HCT116 (cell line): ENCODE measurements at regions not wholly inside any gene's neighbourhood (a gene's known extent, or its start where the extent isn't known, plus 50 kb on each side); places are given as distances from the start of the nearest gene placed in this dataset.

Experiments
- EGR1 ChIP-seq: IDR thresholded peaks from 2 replicates; pipeline ENCODE4 v1.6.1; 2012; ENCODE audit warnings: low read depth
- ELF1 ChIP-seq: IDR thresholded peaks from 2 replicates; pipeline ENCODE4 v1.6.1; 2012; ENCODE audit warnings: low read depth, borderline replicate concordance
- EZH2 ChIP-seq: fragments of 200-600 bp; sonication (generic); IDR thresholded peaks from 2 replicates; pipeline ENCODE4 v1.6.1; 2017; ENCODE audit warnings: antibody characterized with exemption, mixed run types
- EZH2phosphoT487 ChIP-seq: fragments of 200-600 bp; IDR thresholded peaks from 2 replicates; pipeline ENCODE4 v1.6.1; 2018; ENCODE audit warnings: antibody characterized with exemption, borderline replicate concordance
- JUND ChIP-seq: IDR thresholded peaks from 2 replicates; pipeline ENCODE4 v1.6.1; 2012
- POLR2A ChIP-seq: IDR thresholded peaks from 2 replicates; pipeline ENCODE4 v1.7.0; 2011; ENCODE audit warnings: borderline replicate concordance; ENCODE audit not compliant: insufficient read depth, insufficient read length; ENCODE audit errors: extremely low read depth
- POLR2AphosphoS5 ChIP-seq: IDR thresholded peaks from 2 replicates; pipeline ENCODE4 v1.6.1; 2011; ENCODE audit warnings: mild to moderate bottlenecking, low read depth, low read length, moderate library complexity
- SRF ChIP-seq: IDR thresholded peaks from 2 replicates; pipeline ENCODE4 v1.6.1; 2012; ENCODE audit warnings: low read depth
- TCF7L2 ChIP-seq: IDR thresholded peaks from 2 replicates; pipeline ENCODE4 v1.7.0; 2011; ENCODE audit warnings: borderline replicate concordance, inconsistent platforms; ENCODE audit not compliant: insufficient read depth, insufficient read length; ENCODE audit errors: extremely low read depth
- YY1 ChIP-seq: IDR thresholded peaks from 2 replicates; pipeline ENCODE4 v1.6.1; 2011; ENCODE audit warnings: low read length, low read depth, moderate library complexity, mild to moderate bottlenecking; ENCODE audit not compliant: insufficient replicate concordance; ENCODE audit errors: extremely low read depth
- ZNF274 ChIP-seq: fragments of 200-500 bp; sonication (Bioruptor generic); IDR thresholded peaks from 2 replicates; pipeline ENCODE4 v1.6.1; 2014; ENCODE audit warnings: mild to moderate bottlenecking, low read depth, low read length, inconsistent platforms
- TF ChIP-seq, protein P1 (sequence below): IDR thresholded peaks from 2 replicates; pipeline ENCODE4 v1.6.1; 2012
- TF ChIP-seq, protein P2 (sequence below), 3 experiments: fragments of 200-600 bp in 1 of 3; sonication (generic) in 1 of 3; IDR thresholded peaks in 2 of 3; conservative IDR thresholded peaks in 1 of 3; 2 replicates each; pipeline ENCODE4 v1.5.1; 2012 to 2017; ENCODE audit warnings: low read depth in 2 of 3, low read length in 2 of 3, antibody characterized with exemption in 1 of 3, borderline replicate concordance in 1 of 3, control low read depth in 1 of 3, mild to moderate bottlenecking in 1 of 3, mixed read lengths in 1 of 3, mixed run types in 1 of 3, moderate library complexity in 1 of 3; ENCODE audit not compliant: insufficient read depth in 1 of 3
- TF ChIP-seq, protein P3 (sequence below): IDR thresholded peaks from 2 replicates; pipeline ENCODE4 v1.6.1; 2011; ENCODE audit warnings: mild to moderate bottlenecking, low read length, moderate library complexity; ENCODE audit not compliant: insufficient replicate concordance; ENCODE audit errors: extremely low read depth

DNA sequence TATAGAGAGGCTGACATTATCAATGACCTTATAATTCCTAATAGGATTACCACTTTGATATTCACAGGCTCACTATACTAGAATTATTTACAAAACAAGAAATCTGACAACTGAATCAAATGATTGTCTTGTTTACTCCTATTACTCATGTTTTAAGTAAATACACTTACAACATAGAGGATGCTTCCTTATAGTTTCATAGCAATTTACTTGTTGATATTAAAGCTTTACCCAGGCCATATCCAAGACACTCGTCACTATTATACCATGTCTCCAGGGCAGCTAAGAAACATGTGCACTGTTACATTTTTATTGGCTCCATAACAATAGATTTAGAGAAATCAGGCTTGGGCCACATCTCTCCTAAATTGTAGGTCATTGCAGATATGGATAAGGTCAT is 276.9 kb downstream of the HGF start:
- TF ChIP-seq, protein P1, sequence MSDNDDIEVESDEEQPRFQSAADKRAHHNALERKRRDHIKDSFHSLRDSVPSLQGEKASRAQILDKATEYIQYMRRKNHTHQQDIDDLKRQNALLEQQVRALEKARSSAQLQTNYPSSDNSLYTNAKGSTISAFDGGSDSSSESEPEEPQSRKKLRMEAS = no peak
- TF ChIP-seq, protein P2, sequence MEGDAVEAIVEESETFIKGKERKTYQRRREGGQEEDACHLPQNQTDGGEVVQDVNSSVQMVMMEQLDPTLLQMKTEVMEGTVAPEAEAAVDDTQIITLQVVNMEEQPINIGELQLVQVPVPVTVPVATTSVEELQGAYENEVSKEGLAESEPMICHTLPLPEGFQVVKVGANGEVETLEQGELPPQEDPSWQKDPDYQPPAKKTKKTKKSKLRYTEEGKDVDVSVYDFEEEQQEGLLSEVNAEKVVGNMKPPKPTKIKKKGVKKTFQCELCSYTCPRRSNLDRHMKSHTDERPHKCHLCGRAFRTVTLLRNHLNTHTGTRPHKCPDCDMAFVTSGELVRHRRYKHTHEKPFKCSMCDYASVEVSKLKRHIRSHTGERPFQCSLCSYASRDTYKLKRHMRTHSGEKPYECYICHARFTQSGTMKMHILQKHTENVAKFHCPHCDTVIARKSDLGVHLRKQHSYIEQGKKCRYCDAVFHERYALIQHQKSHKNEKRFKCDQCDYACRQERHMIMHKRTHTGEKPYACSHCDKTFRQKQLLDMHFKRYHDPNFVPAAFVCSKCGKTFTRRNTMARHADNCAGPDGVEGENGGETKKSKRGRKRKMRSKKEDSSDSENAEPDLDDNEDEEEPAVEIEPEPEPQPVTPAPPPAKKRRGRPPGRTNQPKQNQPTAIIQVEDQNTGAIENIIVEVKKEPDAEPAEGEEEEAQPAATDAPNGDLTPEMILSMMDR (IDR thresholded peaks at IDR 0.05 in 2 of 3, conservative IDR thresholded peaks at IDR 0.05 in 1 of 3; ENCODE audit: borderline replicate concordance in 1 of 3, insufficient read depth in 1 of 3, low read depth in 2 of 3, low read length in 2 of 3) = no peak
- TF ChIP-seq EGR1 = no peak
- TF ChIP-seq TCF7L2 = no peak
- no peak for TF ChIP-seq ELF1
- no peak for TF ChIP-seq JUND
- TF ChIP-seq, protein P3, sequence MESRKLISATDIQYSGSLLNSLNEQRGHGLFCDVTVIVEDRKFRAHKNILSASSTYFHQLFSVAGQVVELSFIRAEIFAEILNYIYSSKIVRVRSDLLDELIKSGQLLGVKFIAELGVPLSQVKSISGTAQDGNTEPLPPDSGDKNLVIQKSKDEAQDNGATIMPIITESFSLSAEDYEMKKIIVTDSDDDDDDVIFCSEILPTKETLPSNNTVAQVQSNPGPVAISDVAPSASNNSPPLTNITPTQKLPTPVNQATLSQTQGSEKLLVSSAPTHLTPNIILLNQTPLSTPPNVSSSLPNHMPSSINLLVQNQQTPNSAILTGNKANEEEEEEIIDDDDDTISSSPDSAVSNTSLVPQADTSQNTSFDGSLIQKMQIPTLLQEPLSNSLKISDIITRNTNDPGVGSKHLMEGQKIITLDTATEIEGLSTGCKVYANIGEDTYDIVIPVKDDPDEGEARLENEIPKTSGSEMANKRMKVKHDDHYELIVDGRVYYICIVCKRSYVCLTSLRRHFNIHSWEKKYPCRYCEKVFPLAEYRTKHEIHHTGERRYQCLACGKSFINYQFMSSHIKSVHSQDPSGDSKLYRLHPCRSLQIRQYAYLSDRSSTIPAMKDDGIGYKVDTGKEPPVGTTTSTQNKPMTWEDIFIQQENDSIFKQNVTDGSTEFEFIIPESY = no peak
- no peak for TF ChIP-seq EZH2phosphoT487
- TF ChIP-seq ZNF274 = no peak
- no peak for TF ChIP-seq POLR2A
- TF ChIP-seq SRF = no peak
- TF ChIP-seq POLR2AphosphoS5 = no peak
- no peak for TF ChIP-seq YY1
- TF ChIP-seq EZH2 = no peak
